ENCODE measurements at regions not wholly inside any gene's neighbourhood (a gene's known extent, or its start where the extent isn't known, plus 50 kb on each side); places are given as distances from the start of the nearest gene placed in this dataset.

DNA sequence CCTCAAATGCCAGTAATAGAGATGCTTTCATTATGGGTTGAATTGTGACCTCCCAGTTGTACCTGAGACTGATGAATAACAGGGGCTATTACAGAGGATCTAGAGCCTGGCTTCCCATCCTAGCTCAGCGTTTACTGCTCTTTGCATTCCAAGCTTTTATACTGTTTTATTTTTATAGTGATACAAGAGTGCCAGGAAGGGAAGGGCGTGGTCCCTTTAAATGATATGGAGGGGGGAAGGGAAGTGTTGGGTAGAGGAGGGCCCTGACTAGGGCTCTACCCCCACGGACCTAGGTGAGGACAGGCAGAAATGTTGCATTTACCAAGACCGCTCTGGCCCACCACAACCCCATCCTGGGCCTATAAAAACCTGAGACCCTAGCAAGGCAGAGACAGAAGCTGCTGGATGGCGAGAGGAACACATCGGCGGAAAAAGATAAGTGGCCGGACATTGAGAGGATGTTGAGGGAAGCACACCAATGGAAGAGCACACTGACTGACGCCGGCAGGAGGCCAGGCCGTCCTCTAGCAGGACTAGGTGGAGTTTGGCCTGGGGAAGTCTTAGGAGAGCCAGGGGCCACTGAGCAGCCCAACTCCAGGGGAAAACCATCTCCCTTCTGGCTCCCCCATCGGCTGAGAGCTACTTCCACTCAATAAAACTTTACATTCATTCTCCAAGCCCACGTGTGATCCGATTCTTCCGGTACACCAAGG, 1025.9 kb downstream of the TTLL7 start:
- Histone ChIP-seq H4K5ac (ENCODE audit: low read depth, low read length) (no peak overlapping the region), H4K20me1 (ENCODE audit: insufficient read depth, low read length) (no peaks in the 10 kb centered on the region), H3K56ac (ENCODE audit: extremely low read depth, insufficient read depth, low read length) (no peak overlapping the region), H3K27me3 (ENCODE audit: control insufficient read depth, insufficient read depth, low read length) (no peaks in the 10 kb centered on the region), H3K9me3 (ENCODE audit: control insufficient read depth, insufficient read depth, low read length) (0 out of 2 replicates have a peak, but pooled peaks cover 2% of the 10 kb centered on the region), H2BK15ac (ENCODE audit: low read depth, low read length) (no peak overlapping the region), H3K18ac (ENCODE audit: low read depth, low read length) (no peak overlapping the region), H3K9me1 (ENCODE audit: insufficient read depth, low read length) (no peaks in the 10 kb centered on the region), H4K8ac (ENCODE audit: low read depth in 2 of 2, low read length in 2 of 2) (no peak overlapping the region), H3K4me1 (ENCODE audit: control insufficient read depth, insufficient read depth, low read length) (no peaks in the 10 kb centered on the region), H2BK20ac (ENCODE audit: low read depth, low read length) (no peak overlapping the region), H3K9ac (ENCODE audit: low read depth, low read length) (no peak overlapping the region), H2BK5ac (ENCODE audit: low read depth, low read length, poor library complexity, severe bottlenecking) (no peak overlapping the region), H3K27ac (ENCODE audit: insufficient read depth, low read length) (no peak overlapping the region), H2AK9ac (replicated peaks; ENCODE audit: low read depth, low read length, poor library complexity) (no peak overlapping the region), H2AFZ (replicated peaks; ENCODE audit: low read length, poor library complexity) (no peak overlapping the region), H4K91ac (ENCODE audit: insufficient read depth, low read depth, low read length) (no peak overlapping the region), H3K36me3 (ENCODE audit: control insufficient read depth, insufficient read depth, low read length) (no peaks in the 10 kb centered on the region), H2BK120ac (ENCODE audit: low read depth, low read length) (no peak overlapping the region), H3K4me3 (ENCODE audit: insufficient read depth, low read depth, low read length) (no peak overlapping the region), H2AK5ac (ENCODE audit: low read depth, low read length) (no peak overlapping the region), H3K14ac (replicated peaks; ENCODE audit: low read depth, low read length) (no peak overlapping the region), H3K4me2 (ENCODE audit: low read depth, low read length) (no peak overlapping the region), H3K23ac (ENCODE audit: low read depth, low read length) (no peak overlapping the region), H3K4ac (ENCODE audit: low read depth, low read length) (no peak overlapping the region), H3K79me1 (ENCODE audit: low read depth in 1 of 2, low read length in 2 of 2) (no peaks in the 10 kb centered on the region)
- 100% methylated on average over 3 of the region's 15 CpGs; no CpG with 5 or more reads in 1 of the 2 experiments for WGBS, 2 experiments (ENCODE audit: extremely low coverage in 2 of 2, insufficient read length in 1 of 2)
- intact Hi-C loops (cut with micrococcal nuclease): no loop called here
- CTCF ChIA-PET: no interaction called here
- in situ Hi-C loops (cut with MboI; ENCODE audit: low sequenced_read_pairs): no loop called here
- DNase-seq (no peak), ATAC-seq (ENCODE audit: low read depth) (no peak)
- no peak for TF ChIP-seq MXI1 (IDR thresholded peaks at IDR 0.05; ENCODE audit: borderline replicate concordance, low read depth, low read length)
- TF ChIP-seq RFX5 (IDR thresholded peaks at IDR 0.05; ENCODE audit: low read depth, low read length): no peak
- no peak for TF ChIP-seq BHLHE40 (IDR thresholded peaks at IDR 0.05; ENCODE audit: low read depth, low read length)
- TF ChIP-seq, protein P1, sequence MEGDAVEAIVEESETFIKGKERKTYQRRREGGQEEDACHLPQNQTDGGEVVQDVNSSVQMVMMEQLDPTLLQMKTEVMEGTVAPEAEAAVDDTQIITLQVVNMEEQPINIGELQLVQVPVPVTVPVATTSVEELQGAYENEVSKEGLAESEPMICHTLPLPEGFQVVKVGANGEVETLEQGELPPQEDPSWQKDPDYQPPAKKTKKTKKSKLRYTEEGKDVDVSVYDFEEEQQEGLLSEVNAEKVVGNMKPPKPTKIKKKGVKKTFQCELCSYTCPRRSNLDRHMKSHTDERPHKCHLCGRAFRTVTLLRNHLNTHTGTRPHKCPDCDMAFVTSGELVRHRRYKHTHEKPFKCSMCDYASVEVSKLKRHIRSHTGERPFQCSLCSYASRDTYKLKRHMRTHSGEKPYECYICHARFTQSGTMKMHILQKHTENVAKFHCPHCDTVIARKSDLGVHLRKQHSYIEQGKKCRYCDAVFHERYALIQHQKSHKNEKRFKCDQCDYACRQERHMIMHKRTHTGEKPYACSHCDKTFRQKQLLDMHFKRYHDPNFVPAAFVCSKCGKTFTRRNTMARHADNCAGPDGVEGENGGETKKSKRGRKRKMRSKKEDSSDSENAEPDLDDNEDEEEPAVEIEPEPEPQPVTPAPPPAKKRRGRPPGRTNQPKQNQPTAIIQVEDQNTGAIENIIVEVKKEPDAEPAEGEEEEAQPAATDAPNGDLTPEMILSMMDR (conservative IDR thresholded peaks at IDR 0.05; ENCODE audit: low read depth, low read length): no peak
- TF ChIP-seq FOS (IDR thresholded peaks at IDR 0.05; ENCODE audit: low read depth, low read length): no peak
- no peak for TF ChIP-seq MAZ (IDR thresholded peaks at IDR 0.05; ENCODE audit: borderline replicate concordance, low read depth, low read length)
- TF ChIP-seq POLR2A (IDR thresholded peaks at IDR 0.05; ENCODE audit: low read depth, low read length): no peak
- no peak for TF ChIP-seq RCOR1 (IDR thresholded peaks at IDR 0.05; ENCODE audit: insufficient replicate concordance, low read length)
- TF ChIP-seq, protein P2, sequence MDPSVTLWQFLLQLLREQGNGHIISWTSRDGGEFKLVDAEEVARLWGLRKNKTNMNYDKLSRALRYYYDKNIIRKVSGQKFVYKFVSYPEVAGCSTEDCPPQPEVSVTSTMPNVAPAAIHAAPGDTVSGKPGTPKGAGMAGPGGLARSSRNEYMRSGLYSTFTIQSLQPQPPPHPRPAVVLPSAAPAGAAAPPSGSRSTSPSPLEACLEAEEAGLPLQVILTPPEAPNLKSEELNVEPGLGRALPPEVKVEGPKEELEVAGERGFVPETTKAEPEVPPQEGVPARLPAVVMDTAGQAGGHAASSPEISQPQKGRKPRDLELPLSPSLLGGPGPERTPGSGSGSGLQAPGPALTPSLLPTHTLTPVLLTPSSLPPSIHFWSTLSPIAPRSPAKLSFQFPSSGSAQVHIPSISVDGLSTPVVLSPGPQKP (IDR thresholded peaks at IDR 0.05; ENCODE audit: borderline replicate concordance, low read depth, low read length): no peak
- TF ChIP-seq, protein P3, sequence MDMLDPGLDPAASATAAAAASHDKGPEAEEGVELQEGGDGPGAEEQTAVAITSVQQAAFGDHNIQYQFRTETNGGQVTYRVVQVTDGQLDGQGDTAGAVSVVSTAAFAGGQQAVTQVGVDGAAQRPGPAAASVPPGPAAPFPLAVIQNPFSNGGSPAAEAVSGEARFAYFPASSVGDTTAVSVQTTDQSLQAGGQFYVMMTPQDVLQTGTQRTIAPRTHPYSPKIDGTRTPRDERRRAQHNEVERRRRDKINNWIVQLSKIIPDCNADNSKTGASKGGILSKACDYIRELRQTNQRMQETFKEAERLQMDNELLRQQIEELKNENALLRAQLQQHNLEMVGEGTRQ (IDR thresholded peaks at IDR 0.05; ENCODE audit: low read depth, low read length): no peak
- TF ChIP-seq SMC3 (IDR thresholded peaks at IDR 0.05; ENCODE audit: low read depth, low read length): no peak
- no peak for TF ChIP-seq MAFK (IDR thresholded peaks at IDR 0.05; ENCODE audit: low read depth, low read length)
- no peak for TF ChIP-seq NFE2L2 (IDR thresholded peaks at IDR 0.05; ENCODE audit: low read depth, low read length)
- TF ChIP-seq CHD1 (IDR thresholded peaks at IDR 0.05; ENCODE audit: low read depth, low read length): no peak
- TF ChIP-seq RAD21 (IDR thresholded peaks at IDR 0.05; ENCODE audit: low read length): no peak
- TF ChIP-seq CEBPB (IDR thresholded peaks at IDR 0.05; ENCODE audit: low read depth, low read length): no peak
- POLR2A ChIA-PET (ENCODE audit: unreplicated experiment): no interaction called here
- BruUV-seq (replicated peaks): no TSS peak
- dilution Hi-C loops (cut with HindIII; ENCODE audit: low sequenced_read_pairs, unreplicated experiment): no loop called here
